Calu3 (cell line): ENCODE measurements at regions not wholly inside any gene's neighbourhood (a gene's known extent, or its start where the extent isn't known, plus 50 kb on each side); places are given as distances from the start of the nearest gene placed in this dataset.

ENCODE experiments used
- BruUV-seq: library from RNA; stranded (reverse); fragments of 400-500 nt; replicated peaks from 2 replicates; lab custom pipeline; 2021; lab: Mats Ljungman, UMichigan
- CTCF ChIA-PET: fragments of 300-600 bp; sonication (Branson Sonifier 250); formaldehyde crosslinking; loops from one replicate; lab custom pipeline; 2022; ENCODE audit warnings: antibody characterized with exemption; lab: Charles Lee
- DNase-seq: peaks from one replicate; pipeline ENCODE4 v3.0.0; 2022
- H3K27ac Mint-ChIP-seq: one replicate; pipeline ENCODE4 v1.8.0; 2022; ENCODE audit warnings: mixed read lengths; ENCODE audit not compliant: unreplicated experiment
- H3K27me3 Mint-ChIP-seq: one replicate; pipeline ENCODE4 v1.8.0; 2022; ENCODE audit warnings: mixed read lengths; ENCODE audit not compliant: unreplicated experiment
- H3K36me3 Mint-ChIP-seq: one replicate; pipeline ENCODE4 v1.8.0; 2022; ENCODE audit warnings: mild to moderate bottlenecking, moderate library complexity, mixed read lengths; ENCODE audit not compliant: insufficient read depth, unreplicated experiment
- H3K4me1 Mint-ChIP-seq: one replicate; pipeline ENCODE4 v1.8.0; 2022; ENCODE audit warnings: mild to moderate bottlenecking, low read depth, mixed read lengths; ENCODE audit not compliant: unreplicated experiment
- H3K4me3 Mint-ChIP-seq: one replicate; pipeline ENCODE4 v1.8.0; 2022; ENCODE audit warnings: mild to moderate bottlenecking, low read depth, moderate library complexity, mixed read lengths; ENCODE audit not compliant: unreplicated experiment
- H3K9me3 Mint-ChIP-seq: one replicate; pipeline ENCODE4 v1.8.0; 2022; ENCODE audit warnings: low read depth, mixed read lengths; ENCODE audit not compliant: unreplicated experiment
- intact Hi-C: fragments of 100-400 bp; cut with micrococcal nuclease; formaldehyde crosslinking; loops from one replicate; pipeline ENCODE4 v1.10.0; 2022; ENCODE audit not compliant: unreplicated experiment
- TF ChIP-seq, protein P1 (sequence below): fragments of 200-600 bp; IDR thresholded peaks from one replicate; pipeline ENCODE4 v1.8.0; 2022; ENCODE audit warnings: antibody characterized with exemption; ENCODE audit not compliant: unreplicated experiment

GRCh38 chr5:130243641-130244040, 339.4 kb downstream of the CHSY3 start:
- H3K9me3 Mint-ChIP-seq = no peaks in the 10 kb centered on the region
- DNase-seq = no peak
- CTCF ChIA-PET = no interaction called here
- BruUV-seq = no TSS peak
- H3K27me3 Mint-ChIP-seq = no peaks in the 10 kb centered on the region
- H3K4me1 Mint-ChIP-seq = no peaks in the 10 kb centered on the region
- TF ChIP-seq, protein P1, sequence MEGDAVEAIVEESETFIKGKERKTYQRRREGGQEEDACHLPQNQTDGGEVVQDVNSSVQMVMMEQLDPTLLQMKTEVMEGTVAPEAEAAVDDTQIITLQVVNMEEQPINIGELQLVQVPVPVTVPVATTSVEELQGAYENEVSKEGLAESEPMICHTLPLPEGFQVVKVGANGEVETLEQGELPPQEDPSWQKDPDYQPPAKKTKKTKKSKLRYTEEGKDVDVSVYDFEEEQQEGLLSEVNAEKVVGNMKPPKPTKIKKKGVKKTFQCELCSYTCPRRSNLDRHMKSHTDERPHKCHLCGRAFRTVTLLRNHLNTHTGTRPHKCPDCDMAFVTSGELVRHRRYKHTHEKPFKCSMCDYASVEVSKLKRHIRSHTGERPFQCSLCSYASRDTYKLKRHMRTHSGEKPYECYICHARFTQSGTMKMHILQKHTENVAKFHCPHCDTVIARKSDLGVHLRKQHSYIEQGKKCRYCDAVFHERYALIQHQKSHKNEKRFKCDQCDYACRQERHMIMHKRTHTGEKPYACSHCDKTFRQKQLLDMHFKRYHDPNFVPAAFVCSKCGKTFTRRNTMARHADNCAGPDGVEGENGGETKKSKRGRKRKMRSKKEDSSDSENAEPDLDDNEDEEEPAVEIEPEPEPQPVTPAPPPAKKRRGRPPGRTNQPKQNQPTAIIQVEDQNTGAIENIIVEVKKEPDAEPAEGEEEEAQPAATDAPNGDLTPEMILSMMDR = no peak
- no peaks in the 10 kb centered on the region for H3K36me3 Mint-ChIP-seq
- H3K27ac Mint-ChIP-seq = no peak overlapping the region
- intact Hi-C loops = no loop called here
- no peak overlapping the region for H3K4me3 Mint-ChIP-seq

DNA sequence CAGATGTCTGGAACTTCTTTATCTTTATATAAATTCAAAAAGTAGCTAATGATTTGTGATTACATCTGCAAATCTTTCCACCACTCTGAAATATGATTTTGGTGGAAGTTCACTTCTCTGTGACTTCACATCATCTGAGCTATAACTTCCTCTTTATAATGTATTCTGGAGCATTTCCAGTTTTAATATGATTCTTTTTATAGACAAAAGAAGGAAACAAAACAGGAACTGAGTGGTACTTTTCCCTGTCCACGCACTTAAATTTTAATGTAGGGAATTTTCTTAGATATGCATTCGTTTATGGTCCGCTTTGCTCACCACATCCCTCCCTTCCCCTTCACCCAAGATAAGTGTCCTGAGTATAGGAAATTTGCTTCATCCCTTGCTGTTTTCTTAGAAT, 333.5 kb downstream of the CHSY3 start:
- H3K36me3 Mint-ChIP-seq = no peaks in the 10 kb centered on the region
- H3K27ac Mint-ChIP-seq = no peak overlapping the region
- no peak for DNase-seq
- TF ChIP-seq, protein P1 = no peak
- no TSS peak for BruUV-seq
- no peaks in the 10 kb centered on the region for H3K27me3 Mint-ChIP-seq
- H3K4me3 Mint-ChIP-seq = no peak overlapping the region
- no peaks in the 10 kb centered on the region for H3K4me1 Mint-ChIP-seq
- H3K9me3 Mint-ChIP-seq = no peaks in the 10 kb centered on the region
- CTCF ChIA-PET = no interaction called here
- intact Hi-C loops = no loop called here
